WTC11 (cell line): ENCODE measurements at regions not wholly inside any gene's neighbourhood (a gene's known extent, or its start where the extent isn't known, plus 50 kb on each side); places are given as distances from the start of the nearest gene placed in this dataset.

Source experiments
- ATAC-seq: fragments of 200-7000 bp; cut with Tn5 transposase; 2 replicates; pipeline ENCODE4 v1.10.0; 2021; ENCODE audit warnings: mild to moderate bottlenecking, moderate library complexity
- CTCF ChIA-PET: fragments of 300-600 bp; sonication (Branson Sonifier 250); formaldehyde crosslinking; loops from one replicate; lab custom pipeline; 2021; ENCODE audit warnings: antibody characterized with exemption; lab: Charles Lee
- POLR2A ChIA-PET: fragments of 350-600 bp; sonication (Branson Sonifier 250); formaldehyde crosslinking; loops from one replicate; lab custom pipeline; 2021; ENCODE audit warnings: antibody characterized with exemption; lab: Charles Lee
- DNase-seq: peaks from one replicate; pipeline ENCODE4 v3.0.0; 2021; ENCODE audit warnings: low spot score
- H3K27ac Mint-ChIP-seq: 2 replicates; pipeline ENCODE4 v1.8.0; 2021; ENCODE audit warnings: mixed read lengths
- H3K27me3 Mint-ChIP-seq: 2 replicates; pipeline ENCODE4 v1.8.0; 2021; ENCODE audit warnings: low read depth, mild to moderate bottlenecking, moderate library complexity, mixed read lengths
- H3K36me3 Mint-ChIP-seq: 2 replicates; pipeline ENCODE4 v1.8.0; 2021; ENCODE audit warnings: mixed read lengths
- H3K4me1 Mint-ChIP-seq: 2 replicates; pipeline ENCODE4 v1.8.0; 2022; ENCODE audit warnings: mixed read lengths
- H3K4me3 Mint-ChIP-seq: 2 replicates; pipeline ENCODE4 v1.8.0; 2021; ENCODE audit warnings: mild to moderate bottlenecking, moderate library complexity, mixed read lengths
- H3K9me3 Mint-ChIP-seq: 2 replicates; pipeline ENCODE4 v1.8.0; 2021; ENCODE audit warnings: mixed read lengths
- ATF1 ChIP-seq: sonication (generic); formaldehyde crosslinking; IDR thresholded peaks from 2 replicates; pipeline ENCODE4 v1.8.1; 2023; ENCODE audit warnings: mild to moderate bottlenecking, moderate library complexity, missing genetic modification reagents
- ATF6 ChIP-seq: sonication (generic); formaldehyde crosslinking; IDR thresholded peaks from 2 replicates; pipeline ENCODE4 v1.8.1; 2023; ENCODE audit warnings: mild to moderate bottlenecking, missing genetic modification reagents
- CREM ChIP-seq: sonication (generic); formaldehyde crosslinking; IDR thresholded peaks from 2 replicates; pipeline ENCODE4 v1.8.1; 2022; ENCODE audit warnings: mild to moderate bottlenecking, missing genetic modification reagents, moderate library complexity
- EMX1 ChIP-seq: fragments of 250-450 bp; sonication (Bioruptor Pico); IDR thresholded peaks from 2 replicates; pipeline ENCODE4 v1.8.0; 2021; ENCODE audit warnings: mild to moderate bottlenecking
- MLX ChIP-seq: sonication (generic); formaldehyde crosslinking; IDR thresholded peaks from 2 replicates; pipeline ENCODE4 v1.8.1; 2023; ENCODE audit warnings: mild to moderate bottlenecking, missing genetic modification reagents, moderate library complexity
- NR3C1 ChIP-seq: sonication (generic); formaldehyde crosslinking; conservative IDR thresholded peaks from 2 replicates; pipeline ENCODE4 v1.8.1; 2023; ENCODE audit warnings: low read depth, mild to moderate bottlenecking, missing genetic modification reagents
- OVOL2 ChIP-seq: fragments of 250-450 bp; sonication (Bioruptor Pico); IDR thresholded peaks from 2 replicates; pipeline ENCODE4 v1.9.0; 2021; ENCODE audit warnings: mild to moderate bottlenecking, borderline replicate concordance
- RORB ChIP-seq: fragments of 250-450 bp; sonication (Bioruptor Pico); IDR thresholded peaks from 2 replicates; pipeline ENCODE4 v1.9.0; 2021; ENCODE audit warnings: mild to moderate bottlenecking
- SMAD4 ChIP-seq: sonication (generic); formaldehyde crosslinking; IDR thresholded peaks from 2 replicates; pipeline ENCODE4 v1.8.0; 2022; ENCODE audit warnings: mild to moderate bottlenecking, missing genetic modification reagents
- SP1 ChIP-seq: sonication (generic); formaldehyde crosslinking; conservative IDR thresholded peaks from 2 replicates; pipeline ENCODE4 v1.8.1; 2022; ENCODE audit warnings: missing genetic modification reagents
- TP53 ChIP-seq: sonication (generic); formaldehyde crosslinking; IDR thresholded peaks from 2 replicates; pipeline ENCODE4 v1.8.1; 2023; ENCODE audit warnings: mild to moderate bottlenecking, missing genetic modification reagents
- TF ChIP-seq, protein P1 (sequence below): sonication (generic); formaldehyde crosslinking; IDR thresholded peaks from 2 replicates; pipeline ENCODE4 v1.8.0; 2022; ENCODE audit warnings: missing genetic modification reagents
- TF ChIP-seq, protein P2 (sequence below): fragments of 250-450 bp; sonication (Bioruptor Pico); IDR thresholded peaks from 2 replicates; pipeline ENCODE4 v1.8.0; 2021; ENCODE audit warnings: mild to moderate bottlenecking
- TF ChIP-seq, protein P3 (sequence below): fragments of 250-450 bp; sonication (Bioruptor Pico); IDR thresholded peaks from 2 replicates; pipeline ENCODE4 v2.1.2; 2022; ENCODE audit warnings: mild to moderate bottlenecking, moderate library complexity
- TF ChIP-seq, protein P4 (sequence below): sonication (generic); formaldehyde crosslinking; IDR thresholded peaks from 2 replicates; pipeline ENCODE4 v1.8.0; 2022; ENCODE audit warnings: mild to moderate bottlenecking, missing genetic modification reagents
- TF ChIP-seq, protein P5 (sequence below): fragments of 250-450 bp; sonication (Bioruptor Pico); IDR thresholded peaks from 2 replicates; pipeline ENCODE4 v1.9.0; 2021; ENCODE audit warnings: mild to moderate bottlenecking
- TF ChIP-seq, protein P6 (sequence below): fragments of 250-450 bp; sonication (Bioruptor Pico); IDR thresholded peaks from 2 replicates; pipeline ENCODE4 v1.9.0; 2021; ENCODE audit warnings: mild to moderate bottlenecking
- TF ChIP-seq, protein P7 (sequence below): sonication (generic); formaldehyde crosslinking; IDR thresholded peaks from 2 replicates; pipeline ENCODE4 v1.8.0; 2023; ENCODE audit warnings: mild to moderate bottlenecking, missing genetic modification reagents

GRCh38 chr5:159786901-159787691 is 129.2 kb upstream of the ADRA1B start (continued):
- TF ChIP-seq, protein P1, sequence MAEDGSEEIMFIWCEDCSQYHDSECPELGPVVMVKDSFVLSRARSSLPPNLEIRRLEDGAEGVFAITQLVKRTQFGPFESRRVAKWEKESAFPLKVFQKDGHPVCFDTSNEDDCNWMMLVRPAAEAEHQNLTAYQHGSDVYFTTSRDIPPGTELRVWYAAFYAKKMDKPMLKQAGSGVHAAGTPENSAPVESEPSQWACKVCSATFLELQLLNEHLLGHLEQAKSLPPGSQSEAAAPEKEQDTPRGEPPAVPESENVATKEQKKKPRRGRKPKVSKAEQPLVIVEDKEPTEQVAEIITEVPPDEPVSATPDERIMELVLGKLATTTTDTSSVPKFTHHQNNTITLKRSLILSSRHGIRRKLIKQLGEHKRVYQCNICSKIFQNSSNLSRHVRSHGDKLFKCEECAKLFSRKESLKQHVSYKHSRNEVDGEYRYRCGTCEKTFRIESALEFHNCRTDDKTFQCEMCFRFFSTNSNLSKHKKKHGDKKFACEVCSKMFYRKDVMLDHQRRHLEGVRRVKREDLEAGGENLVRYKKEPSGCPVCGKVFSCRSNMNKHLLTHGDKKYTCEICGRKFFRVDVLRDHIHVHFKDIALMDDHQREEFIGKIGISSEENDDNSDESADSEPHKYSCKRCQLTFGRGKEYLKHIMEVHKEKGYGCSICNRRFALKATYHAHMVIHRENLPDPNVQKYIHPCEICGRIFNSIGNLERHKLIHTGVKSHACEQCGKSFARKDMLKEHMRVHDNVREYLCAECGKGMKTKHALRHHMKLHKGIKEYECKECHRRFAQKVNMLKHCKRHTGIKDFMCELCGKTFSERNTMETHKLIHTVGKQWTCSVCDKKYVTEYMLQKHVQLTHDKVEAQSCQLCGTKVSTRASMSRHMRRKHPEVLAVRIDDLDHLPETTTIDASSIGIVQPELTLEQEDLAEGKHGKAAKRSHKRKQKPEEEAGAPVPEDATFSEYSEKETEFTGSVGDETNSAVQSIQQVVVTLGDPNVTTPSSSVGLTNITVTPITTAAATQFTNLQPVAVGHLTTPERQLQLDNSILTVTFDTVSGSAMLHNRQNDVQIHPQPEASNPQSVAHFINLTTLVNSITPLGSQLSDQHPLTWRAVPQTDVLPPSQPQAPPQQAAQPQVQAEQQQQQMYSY = no peak

- TF ChIP-seq CREM (CRISPR knock-in tag) (no peak), NR3C1 (CRISPR knock-in tag) (no peak), OVOL2 (CRISPR knock-in tag) (no peak), MLX (CRISPR knock-in tag) (no peak), SMAD4 (CRISPR knock-in tag) (no peak), ATF6 (CRISPR knock-in tag) (no peak), TP53 (no peak), ATF1 (CRISPR knock-in tag) (no peak), EMX1 (CRISPR knock-in tag) (no peak), SP1 (no peak), RORB (CRISPR knock-in tag) (no peak)
- TF ChIP-seq, protein P2, sequence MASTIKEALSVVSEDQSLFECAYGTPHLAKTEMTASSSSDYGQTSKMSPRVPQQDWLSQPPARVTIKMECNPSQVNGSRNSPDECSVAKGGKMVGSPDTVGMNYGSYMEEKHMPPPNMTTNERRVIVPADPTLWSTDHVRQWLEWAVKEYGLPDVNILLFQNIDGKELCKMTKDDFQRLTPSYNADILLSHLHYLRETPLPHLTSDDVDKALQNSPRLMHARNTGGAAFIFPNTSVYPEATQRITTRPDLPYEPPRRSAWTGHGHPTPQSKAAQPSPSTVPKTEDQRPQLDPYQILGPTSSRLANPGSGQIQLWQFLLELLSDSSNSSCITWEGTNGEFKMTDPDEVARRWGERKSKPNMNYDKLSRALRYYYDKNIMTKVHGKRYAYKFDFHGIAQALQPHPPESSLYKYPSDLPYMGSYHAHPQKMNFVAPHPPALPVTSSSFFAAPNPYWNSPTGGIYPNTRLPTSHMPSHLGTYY (CRISPR knock-in tag) = no peak
- TF ChIP-seq, protein P3, sequence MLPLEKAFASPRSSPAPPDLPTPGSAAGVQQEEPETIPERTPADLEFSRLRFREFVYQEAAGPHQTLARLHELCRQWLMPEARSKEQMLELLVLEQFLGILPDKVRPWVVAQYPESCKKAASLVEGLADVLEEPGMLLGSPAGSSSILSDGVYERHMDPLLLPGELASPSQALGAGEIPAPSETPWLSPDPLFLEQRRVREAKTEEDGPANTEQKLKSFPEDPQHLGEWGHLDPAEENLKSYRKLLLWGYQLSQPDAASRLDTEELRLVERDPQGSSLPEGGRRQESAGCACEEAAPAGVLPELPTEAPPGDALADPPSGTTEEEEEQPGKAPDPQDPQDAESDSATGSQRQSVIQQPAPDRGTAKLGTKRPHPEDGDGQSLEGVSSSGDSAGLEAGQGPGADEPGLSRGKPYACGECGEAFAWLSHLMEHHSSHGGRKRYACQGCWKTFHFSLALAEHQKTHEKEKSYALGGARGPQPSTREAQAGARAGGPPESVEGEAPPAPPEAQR (CRISPR knock-in tag) = no peak
- TF ChIP-seq, protein P4, sequence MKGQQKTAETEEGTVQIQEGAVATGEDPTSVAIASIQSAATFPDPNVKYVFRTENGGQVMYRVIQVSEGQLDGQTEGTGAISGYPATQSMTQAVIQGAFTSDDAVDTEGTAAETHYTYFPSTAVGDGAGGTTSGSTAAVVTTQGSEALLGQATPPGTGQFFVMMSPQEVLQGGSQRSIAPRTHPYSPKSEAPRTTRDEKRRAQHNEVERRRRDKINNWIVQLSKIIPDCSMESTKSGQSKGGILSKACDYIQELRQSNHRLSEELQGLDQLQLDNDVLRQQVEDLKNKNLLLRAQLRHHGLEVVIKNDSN (CRISPR knock-in tag) = no peak
- TF ChIP-seq, protein P5, sequence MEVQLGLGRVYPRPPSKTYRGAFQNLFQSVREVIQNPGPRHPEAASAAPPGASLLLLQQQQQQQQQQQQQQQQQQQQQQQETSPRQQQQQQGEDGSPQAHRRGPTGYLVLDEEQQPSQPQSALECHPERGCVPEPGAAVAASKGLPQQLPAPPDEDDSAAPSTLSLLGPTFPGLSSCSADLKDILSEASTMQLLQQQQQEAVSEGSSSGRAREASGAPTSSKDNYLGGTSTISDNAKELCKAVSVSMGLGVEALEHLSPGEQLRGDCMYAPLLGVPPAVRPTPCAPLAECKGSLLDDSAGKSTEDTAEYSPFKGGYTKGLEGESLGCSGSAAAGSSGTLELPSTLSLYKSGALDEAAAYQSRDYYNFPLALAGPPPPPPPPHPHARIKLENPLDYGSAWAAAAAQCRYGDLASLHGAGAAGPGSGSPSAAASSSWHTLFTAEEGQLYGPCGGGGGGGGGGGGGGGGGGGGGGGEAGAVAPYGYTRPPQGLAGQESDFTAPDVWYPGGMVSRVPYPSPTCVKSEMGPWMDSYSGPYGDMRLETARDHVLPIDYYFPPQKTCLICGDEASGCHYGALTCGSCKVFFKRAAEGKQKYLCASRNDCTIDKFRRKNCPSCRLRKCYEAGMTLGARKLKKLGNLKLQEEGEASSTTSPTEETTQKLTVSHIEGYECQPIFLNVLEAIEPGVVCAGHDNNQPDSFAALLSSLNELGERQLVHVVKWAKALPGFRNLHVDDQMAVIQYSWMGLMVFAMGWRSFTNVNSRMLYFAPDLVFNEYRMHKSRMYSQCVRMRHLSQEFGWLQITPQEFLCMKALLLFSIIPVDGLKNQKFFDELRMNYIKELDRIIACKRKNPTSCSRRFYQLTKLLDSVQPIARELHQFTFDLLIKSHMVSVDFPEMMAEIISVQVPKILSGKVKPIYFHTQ = no peak
- TF ChIP-seq, protein P6, sequence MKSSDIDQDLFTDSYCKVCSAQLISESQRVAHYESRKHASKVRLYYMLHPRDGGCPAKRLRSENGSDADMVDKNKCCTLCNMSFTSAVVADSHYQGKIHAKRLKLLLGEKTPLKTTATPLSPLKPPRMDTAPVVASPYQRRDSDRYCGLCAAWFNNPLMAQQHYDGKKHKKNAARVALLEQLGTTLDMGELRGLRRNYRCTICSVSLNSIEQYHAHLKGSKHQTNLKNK (CRISPR knock-in tag) = no peak
- TF ChIP-seq, protein P7, sequence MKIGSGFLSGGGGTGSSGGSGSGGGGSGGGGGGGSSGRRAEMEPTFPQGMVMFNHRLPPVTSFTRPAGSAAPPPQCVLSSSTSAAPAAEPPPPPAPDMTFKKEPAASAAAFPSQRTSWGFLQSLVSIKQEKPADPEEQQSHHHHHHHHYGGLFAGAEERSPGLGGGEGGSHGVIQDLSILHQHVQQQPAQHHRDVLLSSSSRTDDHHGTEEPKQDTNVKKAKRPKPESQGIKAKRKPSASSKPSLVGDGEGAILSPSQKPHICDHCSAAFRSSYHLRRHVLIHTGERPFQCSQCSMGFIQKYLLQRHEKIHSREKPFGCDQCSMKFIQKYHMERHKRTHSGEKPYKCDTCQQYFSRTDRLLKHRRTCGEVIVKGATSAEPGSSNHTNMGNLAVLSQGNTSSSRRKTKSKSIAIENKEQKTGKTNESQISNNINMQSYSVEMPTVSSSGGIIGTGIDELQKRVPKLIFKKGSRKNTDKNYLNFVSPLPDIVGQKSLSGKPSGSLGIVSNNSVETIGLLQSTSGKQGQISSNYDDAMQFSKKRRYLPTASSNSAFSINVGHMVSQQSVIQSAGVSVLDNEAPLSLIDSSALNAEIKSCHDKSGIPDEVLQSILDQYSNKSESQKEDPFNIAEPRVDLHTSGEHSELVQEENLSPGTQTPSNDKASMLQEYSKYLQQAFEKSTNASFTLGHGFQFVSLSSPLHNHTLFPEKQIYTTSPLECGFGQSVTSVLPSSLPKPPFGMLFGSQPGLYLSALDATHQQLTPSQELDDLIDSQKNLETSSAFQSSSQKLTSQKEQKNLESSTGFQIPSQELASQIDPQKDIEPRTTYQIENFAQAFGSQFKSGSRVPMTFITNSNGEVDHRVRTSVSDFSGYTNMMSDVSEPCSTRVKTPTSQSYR (CRISPR knock-in tag) = no peak
- POLR2A ChIA-PET = no interaction called here
These were observed 128.4 kb upstream of the ADRA1B start for GRCh38 chr5:159787837-159788236.

More at GRCh38 chr5:159787837-159788236, 128.4 kb upstream of the ADRA1B start:
- DNase-seq (no peak), ATAC-seq (no peak)
- H3K36me3 Mint-ChIP-seq = no peaks in the 10 kb centered on the region
- H3K4me3 Mint-ChIP-seq = no peak overlapping the region
- CTCF ChIA-PET = no interaction called here
- H3K4me1 Mint-ChIP-seq = peaks cover 36% of the 10 kb centered on the region
- H3K27me3 Mint-ChIP-seq = no peaks in the 10 kb centered on the region
- no peaks in the 10 kb centered on the region for H3K9me3 Mint-ChIP-seq
- H3K27ac Mint-ChIP-seq = no peak overlapping the region
